ENCODE measurements at regions not wholly inside any gene's neighbourhood (a gene's known extent, or its start where the extent isn't known, plus 50 kb on each side); places are given as distances from the start of the nearest gene placed in this dataset.

DNA sequence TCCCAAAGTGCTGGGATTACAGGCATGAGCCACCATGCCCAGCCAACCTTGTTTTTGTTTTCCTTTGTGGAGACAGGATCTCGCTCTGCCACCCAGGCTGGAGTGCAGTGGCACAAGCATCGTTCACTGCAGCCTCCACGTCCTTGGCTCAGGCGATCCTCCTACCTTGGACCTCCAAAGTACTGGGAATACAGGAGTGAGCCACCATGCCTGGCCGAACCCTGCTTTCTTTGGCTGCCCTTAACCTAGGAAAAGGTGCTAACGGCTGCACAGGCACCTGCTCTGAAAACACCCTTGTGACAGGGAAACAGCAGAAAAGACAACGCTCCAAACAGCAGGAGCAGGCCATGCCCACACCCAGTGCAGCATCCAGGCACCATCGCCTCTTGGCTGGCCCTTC, 71.9 kb downstream of the OAT start:
- no peak for DNase-seq (ENCODE audit: low spot score)

- no peak for DNase-seq (ENCODE audit: low spot score)
Observed at GRCh38 chr10:124345521-124345920, 73.2 kb downstream of the OAT start.

GRCh38 chr10:124344931-124345330, 73.8 kb downstream of the OAT start:
- DNase-seq (ENCODE audit: low spot score): no peak

GRCh38 chr10:124344266-124344590, 74.5 kb downstream of the OAT start:
- DNase-seq (ENCODE audit: low spot score): no peak

DNA sequence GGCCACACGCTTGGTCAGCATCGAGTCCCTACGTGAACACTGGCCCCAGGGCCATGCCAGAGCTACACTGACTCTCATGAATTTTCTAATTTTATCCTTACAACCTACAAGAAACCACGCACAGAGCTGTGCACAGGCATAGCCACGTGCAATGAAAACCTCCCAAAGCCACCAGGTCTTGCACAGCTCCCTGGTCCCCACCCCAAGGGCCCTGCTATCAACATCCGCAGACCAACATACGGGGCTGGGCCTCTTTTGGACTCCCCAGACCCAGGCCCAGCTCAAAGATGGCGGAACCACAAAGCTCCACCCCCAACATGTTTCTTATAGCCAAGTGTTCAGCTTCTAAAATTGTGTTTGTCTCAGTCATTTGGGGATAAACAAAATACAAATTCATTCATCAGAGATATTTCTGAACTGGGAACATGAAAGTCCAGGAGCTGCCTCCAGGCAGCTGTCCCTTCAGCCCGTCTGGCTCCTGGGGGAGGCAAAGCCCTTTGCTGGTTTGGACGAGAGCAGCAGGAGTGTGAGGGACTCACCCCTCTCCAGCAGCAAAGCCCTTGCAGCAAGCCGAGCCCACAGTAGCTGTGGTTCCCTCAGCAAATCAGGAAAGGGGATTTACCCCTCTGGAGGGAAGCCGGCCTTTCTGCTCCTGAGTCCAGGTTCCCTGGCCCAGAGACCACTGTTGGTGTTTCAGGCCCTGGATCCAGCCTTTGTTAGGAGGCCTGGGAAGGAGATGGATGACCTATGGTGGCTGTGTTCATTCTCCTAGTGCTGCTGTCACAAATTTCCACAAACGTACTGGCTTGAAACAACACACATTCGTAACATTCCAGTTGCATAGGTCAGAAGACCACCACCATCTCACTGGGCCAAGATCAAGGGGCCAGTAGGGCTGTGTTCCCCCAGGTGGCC, 75.1 kb downstream of the OAT start:
- DNase-seq (ENCODE audit: low spot score): no peak

- no peak for DNase-seq (ENCODE audit: low spot score)
Observed at GRCh38 chr10:124342821-124343170, 75.9 kb downstream of the OAT start.

- DNase-seq (ENCODE audit: low spot score): no peak
Observed at GRCh38 chr10:124342136-124342820, 76.4 kb downstream of the OAT start.

DNA sequence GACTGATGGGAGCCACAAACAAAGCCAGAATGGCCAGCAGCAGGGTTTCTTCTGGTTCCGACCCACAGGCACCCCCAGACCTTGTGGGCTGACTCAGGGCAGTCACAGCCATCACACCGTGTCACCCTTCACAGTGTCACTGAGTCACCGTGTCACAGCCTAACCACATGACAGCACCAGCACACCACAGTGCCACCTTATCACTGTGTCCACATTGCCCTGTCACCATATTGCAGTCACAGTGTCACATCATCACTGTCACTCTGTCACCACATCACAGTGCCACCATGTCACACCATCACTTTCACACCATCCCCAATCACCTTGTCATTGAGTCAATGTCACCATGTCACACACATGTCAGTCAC, 77.0 kb downstream of the OAT start:
- peak; percentile 50 for DNase-seq (ENCODE audit: low spot score)

GRCh38 chr10:124340033-124340760, 78.5 kb downstream of the OAT start:
- no peak for DNase-seq (ENCODE audit: low spot score)

- no peak for DNase-seq (ENCODE audit: low spot score)
Observed at GRCh38 chr10:124339119-124340032, 79.3 kb downstream of the OAT start.

DNA sequence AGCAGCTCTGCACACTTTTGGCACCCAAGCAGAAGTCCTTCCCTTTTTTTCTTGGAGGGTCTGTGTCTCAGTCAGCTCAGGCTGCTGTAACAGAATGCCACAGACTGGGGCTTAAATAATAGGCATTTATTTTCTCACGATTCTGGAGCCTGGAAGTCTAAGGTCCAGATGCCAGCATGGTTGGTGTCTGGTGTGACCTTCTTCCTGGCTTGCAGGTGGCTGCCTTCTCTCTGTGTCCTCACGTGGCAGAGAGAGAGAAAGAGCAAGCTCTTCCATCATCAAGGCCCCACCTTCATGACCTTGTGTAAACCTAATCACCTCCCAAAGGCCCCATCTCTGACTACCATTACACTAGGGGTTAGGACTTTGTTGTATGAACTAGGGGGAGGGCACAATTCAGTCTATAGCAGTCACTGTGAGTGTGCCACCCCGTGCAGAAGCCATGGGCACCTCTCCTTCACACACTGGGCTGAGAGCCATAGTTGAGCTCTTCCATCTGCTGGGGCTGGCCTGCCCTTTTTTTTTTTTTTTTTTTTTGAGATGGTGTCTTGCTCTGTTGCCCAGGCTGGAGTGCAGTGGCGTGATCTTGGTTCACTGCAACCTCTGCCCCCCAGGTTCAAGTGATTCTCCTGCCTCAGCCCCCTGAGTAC, 80.3 kb downstream of the OAT start:
- no peak for DNase-seq (ENCODE audit: low spot score)

- no peak for DNase-seq (ENCODE audit: low spot score)
Observed at GRCh38 chr10:124336186-124336585, 82.5 kb downstream of the OAT start.

DNA sequence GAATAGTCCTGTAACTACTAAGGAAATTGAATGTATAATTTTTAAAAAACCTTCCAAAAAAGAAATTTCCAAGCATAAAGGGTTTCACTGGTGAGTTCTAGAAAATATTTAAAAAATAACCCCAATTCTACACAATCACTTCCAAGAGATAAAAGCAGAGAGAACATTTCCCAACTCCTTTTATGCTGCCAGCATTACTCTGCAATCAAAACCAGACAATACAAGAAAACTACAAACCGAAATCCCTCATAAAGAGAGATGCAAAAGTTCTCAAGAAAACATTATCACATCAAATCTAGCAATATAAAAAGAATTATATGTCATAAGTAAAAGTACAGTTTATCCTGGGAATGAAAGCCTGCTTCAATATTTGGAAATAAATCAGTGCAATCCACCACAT, 84.8 kb downstream of the OAT start:
- DNase-seq (ENCODE audit: low spot score): no peak

DNA sequence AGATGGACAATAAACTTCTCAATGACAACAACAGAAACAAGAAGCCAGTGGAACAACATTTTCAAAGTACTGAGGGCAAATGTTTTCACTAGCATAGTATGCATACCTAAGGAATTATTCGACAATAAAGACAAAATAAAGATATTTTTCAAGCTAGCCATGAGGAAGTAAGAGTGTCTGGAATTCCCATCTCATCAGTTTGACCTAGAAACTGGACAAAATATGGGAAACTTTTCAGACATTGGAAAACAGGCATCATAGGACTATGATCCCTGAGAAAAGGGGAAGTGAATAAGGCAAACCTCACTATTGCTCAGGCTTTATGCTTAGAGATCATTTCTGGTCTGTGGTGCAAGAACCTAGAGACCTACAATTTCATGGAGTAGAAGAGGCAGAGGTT, 86.3 kb downstream of the OAT start:
- no peak for DNase-seq (ENCODE audit: low spot score)

DNA sequence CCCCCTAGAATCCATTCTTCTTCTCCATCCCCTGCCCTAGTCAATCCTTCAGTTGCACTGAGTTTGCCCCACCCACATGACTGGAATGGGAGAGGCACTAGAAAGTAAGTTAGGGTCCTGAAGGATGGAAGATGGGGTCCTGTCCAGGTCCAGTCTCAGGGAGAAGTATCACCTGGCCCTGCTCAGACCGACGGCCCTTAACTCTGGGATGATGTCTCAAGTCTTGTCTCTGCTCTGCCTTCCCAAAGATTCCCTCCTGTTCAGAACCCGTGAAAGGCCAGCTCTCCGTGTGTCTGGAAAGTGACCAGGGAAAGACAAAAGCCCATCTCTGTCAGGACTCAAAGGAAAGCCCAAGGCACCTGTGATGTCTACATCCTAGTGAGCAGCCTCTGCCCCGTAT, 88.8 kb downstream of the OAT start:
- no peak for DNase-seq (ENCODE audit: low spot score)

DNA sequence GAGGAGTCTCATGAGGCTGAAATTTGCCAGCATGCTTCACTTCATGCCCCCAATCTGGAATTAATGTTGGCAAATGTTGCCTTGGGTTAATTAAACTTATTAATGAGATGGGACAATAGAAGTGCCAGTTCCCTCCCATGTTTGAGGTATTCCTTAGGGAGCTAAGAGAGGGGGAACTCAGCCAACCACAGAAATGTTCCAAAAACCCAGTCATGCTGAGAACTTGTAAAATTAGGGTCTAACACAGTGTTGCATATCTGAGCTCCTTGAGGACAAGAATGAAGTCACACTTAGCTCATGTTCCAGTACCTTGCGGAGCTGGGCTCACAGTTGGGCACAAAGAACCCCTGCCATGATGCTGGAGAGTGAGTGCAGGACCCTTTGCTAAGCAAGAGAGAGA, 89.4 kb downstream of the OAT start:
- no peak for DNase-seq (ENCODE audit: low spot score)

GRCh38 chr10:124328477-124329220, 90.1 kb downstream of the OAT start:
- DNase-seq (ENCODE audit: low spot score): no peak

DNA sequence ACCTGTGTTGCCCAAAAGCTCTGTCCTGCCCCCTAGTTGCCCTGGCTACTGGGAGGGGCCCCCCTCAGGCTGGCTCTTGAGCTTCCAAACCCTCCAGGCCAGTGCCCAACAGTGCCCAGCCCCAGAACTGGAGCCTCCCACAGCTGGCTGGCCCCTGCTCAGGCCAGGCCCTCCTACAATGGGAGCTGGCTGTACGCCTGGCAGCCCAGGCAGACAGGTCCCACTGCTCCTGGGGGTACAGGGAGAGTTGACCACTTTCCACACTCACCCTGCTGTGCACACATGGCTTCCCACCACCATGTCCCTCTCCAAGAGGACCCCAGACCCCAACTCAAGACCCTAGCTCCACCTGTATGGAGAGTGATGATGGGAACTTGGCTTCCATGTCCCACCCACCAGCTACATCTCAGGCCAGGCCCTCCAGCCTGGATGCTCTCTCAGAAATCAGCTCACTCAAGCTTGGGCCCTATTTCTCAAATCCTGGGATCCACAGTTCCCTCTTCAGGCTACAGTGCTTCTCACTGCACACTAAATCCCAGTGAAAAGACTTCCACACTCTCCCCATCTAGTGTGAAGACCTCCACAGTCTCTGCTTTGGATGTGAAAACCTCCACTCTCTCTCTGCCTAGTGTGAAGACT, 92.6 kb downstream of the OAT start:
- no peak for DNase-seq (ENCODE audit: low spot score)

DNA sequence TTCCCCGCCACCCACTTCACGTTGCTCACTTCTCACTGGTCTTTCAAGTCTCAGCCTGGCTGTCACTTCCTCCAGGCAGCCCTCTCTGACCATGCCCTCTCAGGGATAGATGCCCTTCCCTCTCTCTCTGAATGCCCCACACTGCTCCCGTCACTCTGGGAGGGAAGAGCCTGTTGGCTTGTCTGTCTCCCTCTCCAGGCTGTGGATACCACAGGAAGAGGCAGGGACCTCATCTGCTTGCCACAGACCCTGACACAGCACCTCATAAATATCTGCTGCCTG, 93.1 kb downstream of the OAT start:
- no peak for DNase-seq (ENCODE audit: low spot score)

DNA sequence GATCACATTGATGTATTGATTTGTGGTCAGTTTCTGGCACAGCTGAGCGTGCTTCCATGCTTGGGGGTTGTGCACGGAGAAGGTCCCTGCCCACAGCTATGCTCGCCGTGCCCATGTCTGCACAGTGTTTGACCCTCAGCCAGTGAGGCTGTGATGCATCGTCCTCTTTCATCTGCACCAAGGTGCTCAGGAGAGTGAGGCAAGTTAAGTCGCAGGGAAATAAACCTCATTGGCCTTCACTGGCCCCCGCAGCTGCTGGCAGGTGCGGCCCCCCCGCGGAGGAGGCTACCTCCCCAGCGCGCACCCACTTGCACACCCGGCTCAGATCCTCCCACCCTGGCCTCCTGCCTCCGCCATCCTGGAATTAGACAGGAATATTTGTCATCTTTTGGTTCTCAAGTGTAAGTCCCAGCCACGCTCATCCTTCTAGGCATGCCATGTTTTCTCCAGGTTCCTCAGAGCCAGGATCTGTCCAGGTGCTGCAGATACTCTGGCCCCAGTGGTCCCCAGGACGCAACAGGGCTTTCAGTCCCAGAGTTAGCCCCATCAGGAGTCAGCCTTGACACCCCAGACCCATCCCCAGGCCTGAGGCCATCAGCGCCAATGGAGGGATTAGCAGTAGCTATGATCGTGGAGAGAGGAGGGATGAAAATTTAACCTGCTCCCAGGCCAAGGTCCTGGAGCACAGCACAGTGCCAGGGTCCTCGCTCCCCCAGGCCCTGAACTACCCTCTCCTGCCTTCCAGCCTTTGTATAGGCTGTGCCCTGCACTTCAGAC, 93.7 kb downstream of the OAT start:
- DNase-seq (ENCODE audit: low spot score): no peak

All from activated CD4-positive, alpha-beta T cell treated with anti-CD3 and anti-CD28 coated beads, Interleukin-2, Interleukin-4, amounts not matched to agents 100 ng/mL and 50 ng/mL, durations not matched to agents 16 hours and 8 hours (primary cell).